ENCODE measurements at regions not wholly inside any gene's neighbourhood (a gene's known extent, or its start where the extent isn't known, plus 50 kb on each side); places are given as distances from the start of the nearest gene placed in this dataset.

- TF ChIP-seq POLR2A (IDR thresholded peaks at IDR 0.05; ENCODE audit: low read depth, low read length) (no peak), ELK1 (IDR thresholded peaks at IDR 0.05; ENCODE audit: borderline replicate concordance, low read depth, low read length) (no peak), SMC3 (IDR thresholded peaks at IDR 0.05; ENCODE audit: low read depth, low read length) (no peak), CTCF (conservative IDR thresholded peaks at IDR 0.05; ENCODE audit: low read depth, low read length) (no peak), NFE2L2 (IDR thresholded peaks at IDR 0.05; ENCODE audit: low read depth, low read length) (no peak), MAFK (IDR thresholded peaks at IDR 0.05; ENCODE audit: low read depth, low read length) (no peak), MAZ (IDR thresholded peaks at IDR 0.05; ENCODE audit: borderline replicate concordance, low read depth, low read length) (no peak), RFX5 (IDR thresholded peaks at IDR 0.05; ENCODE audit: low read depth, low read length) (no peak), CEBPB (IDR thresholded peaks at IDR 0.05; ENCODE audit: low read depth, low read length) (no peak), BHLHE40 (IDR thresholded peaks at IDR 0.05; ENCODE audit: low read depth, low read length) (no peak)
Observed at GRCh38 chr3:72279068-72279604, 494.2 kb upstream of the PROK2 start.

Data from IMR-90 (cell line).